Upper lobe of right lung (tissue), 1 donor: ENCODE measurements at regions not wholly inside any gene's neighbourhood (a gene's known extent, or its start where the extent isn't known, plus 50 kb on each side); places are given as distances from the start of the nearest gene placed in this dataset.

Experiments used
- ATAC-seq: fragments of 200-7000 bp; cut with Tn5 transposase; one replicate; pipeline ENCODE4 v1.9.1; 2020; ENCODE audit warnings: mild to moderate bottlenecking, moderate library complexity
- DNase-seq: peaks from one replicate; pipeline ENCODE4 v3.0.0-alpha.2; 2020
- H3K27ac ChIP-seq: fragments of 200-600 bp; one replicate; pipeline ENCODE4 v1.8.0; 2022
- H3K27me3 ChIP-seq: fragments of 200-600 bp; one replicate; pipeline ENCODE4 v1.8.0; 2022; ENCODE audit warnings: mild to moderate bottlenecking
- H3K36me3 ChIP-seq: fragments of 200-600 bp; one replicate; pipeline ENCODE4 v1.8.0; 2022
- H3K4me1 ChIP-seq: fragments of 200-600 bp; one replicate; pipeline ENCODE4 v1.8.0; 2022
- H3K4me3 ChIP-seq: fragments of 200-600 bp; one replicate; pipeline ENCODE4 v1.8.0; 2022; ENCODE audit warnings: mild to moderate bottlenecking
- H3K9me3 ChIP-seq: fragments of 200-600 bp; one replicate; pipeline ENCODE4 v1.8.0; 2022
- intact Hi-C: fragments of 100-400 bp; cut with DNase I; formaldehyde crosslinking; loops from one replicate; pipeline ENCODE4 v1.11.0; 2022
- TF ChIP-seq, protein P1 (sequence below): fragments of 200-600 bp; IDR thresholded peaks from one replicate; pipeline ENCODE4 v1.8.0; 2022; ENCODE audit warnings: antibody characterized with exemption
- donor health status: DM: no; HTN: yes; CAD: no; lungs with severe emphysema.

DNA sequence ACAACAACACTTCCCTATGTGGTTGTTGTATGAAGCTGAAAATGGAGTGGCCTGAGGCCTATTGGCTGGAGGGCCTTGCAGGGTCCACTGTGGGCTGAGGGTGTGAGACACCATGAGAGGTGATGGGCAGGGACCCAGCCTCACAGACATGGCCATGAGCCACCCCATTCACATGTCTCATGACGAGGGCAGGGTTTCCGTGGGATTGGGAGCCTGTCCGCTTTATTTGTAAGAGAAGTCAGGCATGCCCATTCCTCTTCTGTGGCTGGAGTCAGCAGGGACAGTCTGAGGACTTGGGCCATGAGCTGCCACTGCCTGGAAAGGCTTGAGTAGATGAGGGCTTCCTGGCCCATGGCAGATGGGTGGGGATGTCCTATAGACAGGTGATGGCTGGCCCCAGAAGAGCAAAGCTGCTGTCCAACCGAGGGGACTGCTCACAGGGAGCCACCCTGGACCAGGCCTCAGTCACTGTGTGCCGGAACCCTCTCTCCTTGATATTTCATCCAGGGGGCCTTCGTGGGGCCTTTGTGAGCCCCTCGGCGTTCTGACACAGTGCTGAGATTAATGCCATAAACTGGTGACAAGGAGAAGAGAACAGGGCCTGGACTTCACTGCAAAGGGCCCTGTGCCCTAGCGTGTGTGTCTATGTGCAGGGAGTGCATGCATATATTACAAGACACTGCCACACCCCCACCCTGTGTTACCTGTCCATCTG, 971.9 kb downstream of the BRD1 start:
- no peaks in the 10 kb centered on the region for H3K9me3 ChIP-seq
- DNase-seq = no peak
- H3K4me3 ChIP-seq = no peak overlapping the region
- ATAC-seq = no peak
- no peaks in the 10 kb centered on the region for H3K27me3 ChIP-seq
- intact Hi-C loops = no loop called here
- H3K27ac ChIP-seq = no peak overlapping the region
- TF ChIP-seq, protein P1, sequence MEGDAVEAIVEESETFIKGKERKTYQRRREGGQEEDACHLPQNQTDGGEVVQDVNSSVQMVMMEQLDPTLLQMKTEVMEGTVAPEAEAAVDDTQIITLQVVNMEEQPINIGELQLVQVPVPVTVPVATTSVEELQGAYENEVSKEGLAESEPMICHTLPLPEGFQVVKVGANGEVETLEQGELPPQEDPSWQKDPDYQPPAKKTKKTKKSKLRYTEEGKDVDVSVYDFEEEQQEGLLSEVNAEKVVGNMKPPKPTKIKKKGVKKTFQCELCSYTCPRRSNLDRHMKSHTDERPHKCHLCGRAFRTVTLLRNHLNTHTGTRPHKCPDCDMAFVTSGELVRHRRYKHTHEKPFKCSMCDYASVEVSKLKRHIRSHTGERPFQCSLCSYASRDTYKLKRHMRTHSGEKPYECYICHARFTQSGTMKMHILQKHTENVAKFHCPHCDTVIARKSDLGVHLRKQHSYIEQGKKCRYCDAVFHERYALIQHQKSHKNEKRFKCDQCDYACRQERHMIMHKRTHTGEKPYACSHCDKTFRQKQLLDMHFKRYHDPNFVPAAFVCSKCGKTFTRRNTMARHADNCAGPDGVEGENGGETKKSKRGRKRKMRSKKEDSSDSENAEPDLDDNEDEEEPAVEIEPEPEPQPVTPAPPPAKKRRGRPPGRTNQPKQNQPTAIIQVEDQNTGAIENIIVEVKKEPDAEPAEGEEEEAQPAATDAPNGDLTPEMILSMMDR = no peak
- H3K4me1 ChIP-seq = no peaks in the 10 kb centered on the region
- no peaks in the 10 kb centered on the region for H3K36me3 ChIP-seq

DNA sequence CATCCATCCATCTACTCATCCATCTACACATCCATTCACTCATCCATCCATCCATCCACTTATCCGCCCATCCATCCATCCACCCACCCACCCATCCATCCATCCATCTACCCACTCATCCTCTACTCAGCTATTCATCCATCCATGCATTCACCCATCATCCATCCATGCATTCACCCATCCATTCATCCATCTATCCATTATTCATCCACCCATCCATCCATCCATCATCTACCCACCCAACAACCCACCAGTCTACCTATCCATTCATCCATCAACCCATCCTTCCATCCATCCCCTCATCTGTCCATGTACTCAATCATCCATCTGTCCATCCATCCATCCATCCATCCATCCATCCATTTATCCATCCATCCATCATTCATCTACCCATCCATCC, 972.7 kb downstream of the BRD1 start:
- DNase-seq = no peak
- H3K4me1 ChIP-seq = no peaks in the 10 kb centered on the region
- ATAC-seq = no peak
- no peak overlapping the region for H3K27ac ChIP-seq
- H3K9me3 ChIP-seq = no peaks in the 10 kb centered on the region
- TF ChIP-seq, protein P1 = no peak
- no peaks in the 10 kb centered on the region for H3K27me3 ChIP-seq
- intact Hi-C loops = no loop called here
- H3K36me3 ChIP-seq = no peaks in the 10 kb centered on the region
- no peak overlapping the region for H3K4me3 ChIP-seq

DNA sequence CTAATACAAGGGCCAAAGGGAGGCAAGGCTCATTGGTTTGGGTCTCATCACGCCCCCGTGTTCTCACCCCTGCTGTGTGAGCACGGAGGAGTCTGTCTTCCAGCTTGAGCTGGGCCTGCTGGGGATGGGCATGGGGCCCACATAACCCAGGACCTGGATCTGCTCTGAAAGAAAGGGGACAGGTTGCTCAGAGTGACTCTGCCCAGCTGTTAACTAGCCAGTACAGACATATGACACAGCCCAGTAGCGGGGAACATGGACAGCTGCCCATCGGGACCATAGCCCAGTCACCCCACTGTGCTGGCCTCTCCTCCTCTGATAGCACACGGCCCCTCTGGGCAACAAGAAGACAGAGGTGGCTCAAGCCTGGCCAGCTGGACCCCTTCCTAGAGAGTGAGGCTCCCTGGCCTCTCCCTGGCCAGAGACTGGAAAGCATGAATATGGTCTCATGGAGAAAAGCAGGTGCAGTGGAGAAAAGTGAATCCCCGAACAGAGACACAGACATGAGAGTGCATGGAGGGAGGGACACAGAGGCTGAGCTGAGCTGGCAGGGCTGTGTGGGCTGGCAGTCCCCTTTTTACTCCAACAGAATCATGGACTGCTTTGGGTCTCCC, 973.9 kb downstream of the BRD1 start:
- no peak for DNase-seq
- no peaks in the 10 kb centered on the region for H3K36me3 ChIP-seq
- ATAC-seq = no peak
- no peaks in the 10 kb centered on the region for H3K27me3 ChIP-seq
- H3K4me1 ChIP-seq = no peaks in the 10 kb centered on the region
- no peak overlapping the region for H3K27ac ChIP-seq
- TF ChIP-seq, protein P1 = no peak
- no peaks in the 10 kb centered on the region for H3K9me3 ChIP-seq
- intact Hi-C loops = no loop called here
- no peak overlapping the region for H3K4me3 ChIP-seq

DNA sequence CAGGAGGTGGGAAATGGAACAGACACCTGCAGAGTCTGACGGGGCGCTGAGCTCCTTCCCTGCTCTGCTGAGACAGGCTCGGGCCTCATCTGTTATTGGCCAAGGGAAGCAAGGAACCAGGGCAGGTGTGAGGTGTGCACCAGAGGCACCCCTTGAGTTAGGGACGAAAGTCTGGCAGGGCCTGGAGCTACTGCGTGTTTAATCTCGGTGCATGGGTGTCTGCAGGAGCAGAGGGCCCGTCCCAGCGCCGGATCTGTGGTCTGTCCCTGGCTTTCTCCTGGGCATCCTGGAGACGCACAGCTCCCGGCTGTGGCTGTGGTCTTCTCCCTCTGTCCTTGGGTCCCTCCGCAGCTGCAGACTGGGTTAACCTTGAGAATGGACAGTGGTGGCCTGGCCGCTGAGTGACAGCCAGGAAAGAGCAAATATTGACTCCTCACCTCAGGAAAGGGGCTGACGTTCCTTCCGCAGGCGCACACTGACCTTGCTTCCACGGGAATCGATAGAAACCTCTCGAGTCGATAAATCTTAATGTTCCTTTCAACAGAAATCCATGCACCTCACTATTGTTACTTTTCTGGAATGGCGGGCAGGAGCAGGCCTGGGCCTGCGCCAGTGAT, 975.6 kb downstream of the BRD1 start:
- H3K27ac ChIP-seq = no peak overlapping the region
- DNase-seq (peak; percentile 51), ATAC-seq (no peak)
- H3K9me3 ChIP-seq = no peaks in the 10 kb centered on the region
- H3K27me3 ChIP-seq = peaks cover 6% of the 10 kb centered on the region
- no peaks in the 10 kb centered on the region for H3K36me3 ChIP-seq
- no peak overlapping the region for H3K4me3 ChIP-seq
- TF ChIP-seq, protein P1 = no peak
- intact Hi-C loops = no loop called here
- no peaks in the 10 kb centered on the region for H3K4me1 ChIP-seq

DNA sequence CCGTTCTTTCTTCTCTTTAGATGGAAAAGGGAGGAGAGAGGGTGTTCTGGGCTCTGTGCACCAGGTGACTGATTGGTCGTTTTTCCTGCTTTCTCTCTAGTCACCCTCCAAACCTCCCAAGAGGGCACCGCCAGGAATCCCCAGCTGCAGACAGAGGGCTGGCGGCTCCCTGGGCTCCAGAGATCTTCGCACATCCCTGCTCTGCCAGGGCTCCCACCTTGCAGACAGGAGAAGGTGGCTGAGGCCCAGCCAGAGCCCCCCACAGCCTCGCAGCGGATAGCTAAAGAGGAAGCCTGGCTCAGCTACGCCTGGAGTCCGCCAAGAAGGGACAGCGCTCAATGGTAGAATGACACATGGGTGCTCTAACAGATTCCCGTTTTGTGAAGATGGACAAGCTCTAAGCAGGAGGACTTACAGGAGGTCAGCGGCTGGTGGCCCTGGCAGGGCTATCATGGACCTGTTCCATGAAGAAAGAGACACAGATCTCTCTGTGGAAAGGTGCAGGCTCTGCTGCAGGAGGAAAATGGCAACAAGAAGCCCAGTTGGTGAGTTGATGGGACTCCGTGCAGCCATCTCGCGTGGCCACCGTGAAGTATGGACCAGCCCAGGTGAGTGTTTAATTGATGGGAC, 976.9 kb downstream of the BRD1 start:
- H3K9me3 ChIP-seq = no peaks in the 10 kb centered on the region
- intact Hi-C loops = no loop called here
- no peak for ATAC-seq
- no peaks in the 10 kb centered on the region for H3K4me1 ChIP-seq
- H3K27me3 ChIP-seq = peaks cover 6% of the 10 kb centered on the region
- no peak overlapping the region for H3K4me3 ChIP-seq
- H3K36me3 ChIP-seq = no peaks in the 10 kb centered on the region
- H3K27ac ChIP-seq = no peak overlapping the region
- TF ChIP-seq, protein P1 = no peak
- DNase-seq = peak; percentile 48
